Stimulated activated CD4-positive, alpha-beta T cell treated with anti-CD3 and anti-CD28 coated beads, TNF-alpha, amount 100 ng/mL, for 24 hours (primary cell): ENCODE measurements at regions not wholly inside any gene's neighbourhood (a gene's known extent, or its start where the extent isn't known, plus 50 kb on each side); places are given as distances from the start of the nearest gene placed in this dataset.
"Not testable (repeated sequence)": the region's sequence is repeated elsewhere in the genome, so short reads cannot be mapped to it uniquely, and the experiment has no call there.

Experiments used
- DNase-seq, 3 experiments: peaks; one replicate each; pipeline ENCODE4 v3.0.0-alpha.2; 2020; ENCODE audit warnings: low read depth in 3 of 3

- no peak for DNase-seq
Observed at GRCh38 chr1:30569384-30569783, 154.0 kb downstream of the MATN1 start.

GRCh38 chr1:30562559-30562958 lies 160.8 kb downstream of the MATN1 start:
- no peak for DNase-seq

GRCh38 chr1:30551603-30552002 lies 171.8 kb downstream of the MATN1 start:
- DNase-seq: no peak

- no peak for DNase-seq
Observed at GRCh38 chr1:30550365-30551220, 172.8 kb downstream of the MATN1 start.

GRCh38 chr1:30549872-30550271 lies 173.5 kb downstream of the MATN1 start:
- DNase-seq: not testable (repeated sequence)

GRCh38 chr1:30548294-30548693 lies 175.1 kb downstream of the MATN1 start:
- no peak for DNase-seq

- DNase-seq: not testable (repeated sequence)
Observed at GRCh38 chr1:30547326-30547725, 176.1 kb downstream of the MATN1 start.

- DNase-seq: no peak
Observed at GRCh38 chr1:30545365-30545764, 178.0 kb downstream of the MATN1 start.

- DNase-seq: no peak
Observed at GRCh38 chr1:30541721-30542485, 181.5 kb downstream of the MATN1 start.

GRCh38 chr1:30540611-30541192 lies 182.7 kb downstream of the MATN1 start:
- no peak for DNase-seq

- no peak for DNase-seq
Observed at GRCh38 chr1:30539884-30540283, 183.5 kb downstream of the MATN1 start.

- no peak for DNase-seq
Observed at GRCh38 chr1:30538993-30539867, 184.2 kb downstream of the MATN1 start.

- no peak for DNase-seq
Observed at GRCh38 chr1:30538226-30538992, 185.0 kb downstream of the MATN1 start.

- no peak for DNase-seq
Observed at GRCh38 chr1:30537279-30537678, 186.1 kb downstream of the MATN1 start.

GRCh38 chr1:30536530-30536929 lies 186.9 kb downstream of the MATN1 start:
- DNase-seq: no peak

- no peak for DNase-seq
Observed at GRCh38 chr1:30535595-30536325, 187.6 kb downstream of the MATN1 start.

- DNase-seq: no peak
Observed at GRCh38 chr1:30534551-30534940, 188.8 kb downstream of the MATN1 start.

GRCh38 chr1:30533796-30534550 lies 189.4 kb downstream of the MATN1 start:
- DNase-seq: no peak

GRCh38 chr1:30533141-30533540 lies 190.2 kb downstream of the MATN1 start:
- no peak for DNase-seq
